Body of pancreas (tissue), 4 donors: ENCODE measurements at regions not wholly inside any gene's neighbourhood (a gene's known extent, or its start where the extent isn't known, plus 50 kb on each side); places are given as distances from the start of the nearest gene placed in this dataset.

Source experiments
- ATAC-seq: fragments of 150-250 bp; one replicate; pipeline ENCODE4 v1.9.1; 2016
- DNase-seq, 4 donors: peaks; one replicate each; pipeline ENCODE4 v3.0.0-alpha.2; 2019
- H3K27ac ChIP-seq, 4 donors: fragments of 200-600 bp; sonication (generic); 1 replicate in 3 of 4; 2 replicates in 1 of 4; pipeline versions ENCODE4 v1.5.1 to v1.6.1; 2016 to 2019; ENCODE audit warnings: mild to moderate bottlenecking in 1 of 4, mixed read lengths in 1 of 4, moderate library complexity in 1 of 4
- H3K27me3 ChIP-seq, 2 donors: fragments of 200-600 bp; sonication (generic); one replicate each; pipeline ENCODE4 v1.6.0; 2016; ENCODE audit warnings: mild to moderate bottlenecking in 1 of 2
- H3K36me3 ChIP-seq, 2 donors: fragments of 200-600 bp; sonication (generic); replicated peaks in 1 of 2; 2 replicates each; pipeline ENCODE4 v1.5.1; 2016; ENCODE audit warnings: low read depth in 2 of 2; ENCODE audit not compliant: insufficient read depth in 1 of 2
- H3K4me1 ChIP-seq: fragments of 200-600 bp; sonication (generic); one replicate; pipeline ENCODE4 v1.6.0; 2016
- H3K4me3 ChIP-seq, 2 donors: fragments of 200-600 bp; sonication (generic); 1 replicate in 1 of 2; 2 replicates in 1 of 2; pipeline ENCODE4 v1.5.1; 2016 to 2019
- H3K9me3 ChIP-seq, 3 donors: fragments of 200-600 bp; sonication (generic); 1 replicate in 2 of 3; 2 replicates in 1 of 3; pipeline ENCODE4 v1.5.1; 2016
- CTCF ChIP-seq, 7 experiments: fragments of 450-650 bp in 4 of 7; fragments of 200-600 bp in 3 of 7; sonication (generic) in 3 of 7; IDR thresholded peaks; one replicate each; pipeline ENCODE4 v1.5.1; 2016 to 2019; ENCODE audit warnings: antibody characterized with exemption in 7 of 7
- POLR2A ChIP-seq, 3 donors: fragments of 450-650 bp; IDR thresholded peaks; one replicate each; pipeline ENCODE4 v1.6.1; 2016; ENCODE audit warnings: antibody characterized with exemption in 3 of 3, mild to moderate bottlenecking in 2 of 3
- WGBS, 2 donors: methylation state at CpG; one replicate each; pipeline ENCODE4 v1.1.5; 2017; 5-methylcytosine and 5-hydroxymethylcytosine counted together
- intact Hi-C: fragments of 100-400 bp; cut with DNase I; formaldehyde crosslinking; loops from one replicate; pipeline ENCODE4 v1.15.1; 2023

GRCh38 chr1:82052563-82052962 lies 251.8 kb downstream of the ADGRL2 start:
- H3K27ac ChIP-seq: no peak overlapping the region
- H3K27me3 ChIP-seq: no peaks in the 10 kb centered on the region
- intact Hi-C loops: no loop called here
- DNase-seq (no peak), ATAC-seq (no peak)
- WGBS, 2 donors: 75 to 86% methylated on average over 1 of the region's 1 CpG
- no peaks in the 10 kb centered on the region for H3K36me3 ChIP-seq
- no peak overlapping the region for H3K4me3 ChIP-seq
- no peaks in the 10 kb centered on the region for H3K9me3 ChIP-seq
- no peaks in the 10 kb centered on the region for H3K4me1 ChIP-seq
- no peak for TF ChIP-seq CTCF (IDR thresholded peaks at IDR 0.05)

- intact Hi-C loops: no loop called here
- no peaks in the 10 kb centered on the region for H3K4me1 ChIP-seq
- H3K27ac ChIP-seq: no peak overlapping the region
- whole genome bisulfite sequencing, 2 donors: 70 to 75% methylated on average over 8 of the region's 8 CpGs
- no peak for TF ChIP-seq POLR2A (IDR thresholded peaks at IDR 0.05)
- TF ChIP-seq CTCF (IDR thresholded peaks at IDR 0.05): no peak
- H3K4me3 ChIP-seq: no peak overlapping the region
- no peaks in the 10 kb centered on the region for H3K36me3 ChIP-seq
- H3K9me3 ChIP-seq: no peaks in the 10 kb centered on the region
- ATAC-seq (no peak), DNase-seq (no peak)
- no peaks in the 10 kb centered on the region for H3K27me3 ChIP-seq
Observed at GRCh38 chr1:82048596-82048995, 247.9 kb downstream of the ADGRL2 start.

- Histone ChIP-seq H3K27me3 (no peaks in the 10 kb centered on the region), H3K4me1 (no peaks in the 10 kb centered on the region), H3K4me3 (no peak overlapping the region), H3K9me3 (no peaks in the 10 kb centered on the region), H3K36me3 (no peaks in the 10 kb centered on the region), H3K27ac (no peak overlapping the region)
- DNase-seq (no peak), ATAC-seq (no peak)
- intact Hi-C loops: no loop called here
- no peak for TF ChIP-seq CTCF (IDR thresholded peaks at IDR 0.05)
- TF ChIP-seq POLR2A (IDR thresholded peaks at IDR 0.05): no peak
Observed at GRCh38 chr1:82045221-82045620, 244.5 kb downstream of the ADGRL2 start.

GRCh38 chr1:82044536-82044935 lies 243.8 kb downstream of the ADGRL2 start:
- no peak for DNase-seq
- H3K27me3 ChIP-seq: no peaks in the 10 kb centered on the region
- intact Hi-C loops: no loop called here
- H3K27ac ChIP-seq: no peak overlapping the region
- no peak for TF ChIP-seq CTCF (IDR thresholded peaks at IDR 0.05)
- no peak for TF ChIP-seq POLR2A (IDR thresholded peaks at IDR 0.05)
- no peaks in the 10 kb centered on the region for H3K36me3 ChIP-seq
- ATAC-seq: no peak
- no peaks in the 10 kb centered on the region for H3K4me1 ChIP-seq
- no peak overlapping the region for H3K4me3 ChIP-seq
- H3K9me3 ChIP-seq: no peaks in the 10 kb centered on the region

- no peak overlapping the region for H3K4me3 ChIP-seq
- no peaks in the 10 kb centered on the region for H3K9me3 ChIP-seq
- H3K4me1 ChIP-seq: no peaks in the 10 kb centered on the region
- no peaks in the 10 kb centered on the region for H3K36me3 ChIP-seq
- TF ChIP-seq POLR2A (IDR thresholded peaks at IDR 0.05) (no peak), CTCF (IDR thresholded peaks at IDR 0.05) (no peak)
- 65 to 67% methylated on average over 3 of the region's 3 CpGs for WGBS, 2 donors
- intact Hi-C loops: no loop called here
- no peak for ATAC-seq
- no peaks in the 10 kb centered on the region for H3K27me3 ChIP-seq
- no peak for DNase-seq
- no peak overlapping the region for H3K27ac ChIP-seq
Observed at GRCh38 chr1:82044111-82044510, 243.4 kb downstream of the ADGRL2 start.
